Natural killer cell (primary cell): ENCODE measurements at regions not wholly inside any gene's neighbourhood (a gene's known extent, or its start where the extent isn't known, plus 50 kb on each side); places are given as distances from the start of the nearest gene placed in this dataset.

Experiments
- ATAC-seq, 3 donors: fragments of 150-1000 bp in 2 of 3; fragments of 200-7000 bp in 1 of 3; cut with Tn5 transposase; 1 replicate in 1 of 3; 2 replicates in 2 of 3; pipeline ENCODE4 v1.10.0; 2021; ENCODE audit warnings: mild to moderate bottlenecking in 2 of 3, moderate library complexity in 2 of 3
- DNase-seq, 2 donors: peaks; one replicate each; pipeline versions ENCODE4 v3.0.0 to v3.0.0-alpha.2; 2013 to 2021; ENCODE audit warnings: mixed read lengths in 1 of 2
- H3K27ac ChIP-seq: one replicate; pipeline ENCODE4 v1.5.1; 2013; ENCODE audit warnings: mild to moderate bottlenecking, low read length
- H3K27me3 ChIP-seq: one replicate; pipeline ENCODE4 v1.6.1; 2013; ENCODE audit warnings: low read length; ENCODE audit not compliant: control insufficient read depth, insufficient read depth
- H3K36me3 ChIP-seq: one replicate; pipeline ENCODE4 v1.6.1; 2013; ENCODE audit warnings: low read length; ENCODE audit not compliant: control insufficient read depth, insufficient read depth
- H3K4me1 ChIP-seq: one replicate; pipeline ENCODE4 v1.6.1; 2013; ENCODE audit warnings: low read length; ENCODE audit not compliant: control insufficient read depth, insufficient read depth
- H3K4me3 ChIP-seq: one replicate; pipeline ENCODE4 v1.5.1; 2013; ENCODE audit warnings: low read length
- H3K9me3 ChIP-seq: one replicate; pipeline ENCODE4 v1.6.1; 2013; ENCODE audit warnings: low read length; ENCODE audit not compliant: control insufficient read depth, insufficient read depth
- H3K27ac Mint-ChIP-seq, 2 donors: one replicate each; pipeline ENCODE4 v1.8.0; 2022; ENCODE audit warnings: mild to moderate bottlenecking in 2 of 2, mixed read lengths in 2 of 2, moderate library complexity in 1 of 2
- H3K27me3 Mint-ChIP-seq, 2 donors: one replicate each; pipeline ENCODE4 v1.8.0; 2022; ENCODE audit warnings: low read depth in 2 of 2, mixed read lengths in 2 of 2
- H3K36me3 Mint-ChIP-seq: one replicate; pipeline ENCODE4 v1.8.0; 2022; ENCODE audit warnings: mixed read lengths
- H3K4me1 Mint-ChIP-seq, 2 donors: one replicate each; pipeline ENCODE4 v1.8.0; 2022; ENCODE audit warnings: mixed read lengths in 2 of 2
- H3K4me3 Mint-ChIP-seq: one replicate; pipeline ENCODE4 v1.8.0; 2022; ENCODE audit warnings: mild to moderate bottlenecking, moderate library complexity, mixed read lengths
- H3K9me3 Mint-ChIP-seq, 2 donors: one replicate each; pipeline ENCODE4 v1.8.0; 2022; ENCODE audit warnings: mixed read lengths in 2 of 2
- CTCF ChIP-seq: fragments of 200-600 bp; IDR thresholded peaks from one replicate; pipeline ENCODE4 v1.8.0; 2022; ENCODE audit warnings: antibody characterized with exemption
- WGBS: methylation state at CpG from one replicate; pipeline ENCODE4 v1.1.7; 2013; ENCODE audit warnings: missing lambda C conversion rate; ENCODE audit not compliant: insufficient coverage; 5-methylcytosine and 5-hydroxymethylcytosine counted together
- intact Hi-C: fragments of 100-400 bp; cut with micrococcal nuclease; formaldehyde crosslinking; loops from one replicate; pipeline ENCODE4 v1.14.2; 2022

- Mint-ChIP-seq H3K4me3 (no peak overlapping the region), H3K36me3 (no peaks in the 10 kb centered on the region), H3K9me3 (no peaks in the 10 kb centered on the region), H3K27ac (no peak overlapping the region), H3K27me3 (peaks cover 25 to 34% of the 10 kb centered on the region in 2 donors), H3K4me1 (peaks cover 9 to 10% of the 10 kb centered on the region in 2 donors)
- WGBS = no CpG with 5 or more reads among the region's 3 CpGs
- intact Hi-C loops = no loop called here
- Histone ChIP-seq H3K4me1 (no peaks in the 10 kb centered on the region), H3K27ac (no peak overlapping the region), H3K4me3 (no peak overlapping the region), H3K36me3 (no peaks in the 10 kb centered on the region), H3K27me3 (peaks cover 6% of the 10 kb centered on the region), H3K9me3 (no peaks in the 10 kb centered on the region)
- TF ChIP-seq CTCF = no peak
- ATAC-seq = no peak
- DNase-seq = no peak
These were observed 194.8 kb upstream of the DCN start for GRCh38 chr12:91377436-91377835.

- no peak for DNase-seq
These were observed 190.5 kb upstream of the DCN start for GRCh38 chr12:91373086-91373485.

DNA sequence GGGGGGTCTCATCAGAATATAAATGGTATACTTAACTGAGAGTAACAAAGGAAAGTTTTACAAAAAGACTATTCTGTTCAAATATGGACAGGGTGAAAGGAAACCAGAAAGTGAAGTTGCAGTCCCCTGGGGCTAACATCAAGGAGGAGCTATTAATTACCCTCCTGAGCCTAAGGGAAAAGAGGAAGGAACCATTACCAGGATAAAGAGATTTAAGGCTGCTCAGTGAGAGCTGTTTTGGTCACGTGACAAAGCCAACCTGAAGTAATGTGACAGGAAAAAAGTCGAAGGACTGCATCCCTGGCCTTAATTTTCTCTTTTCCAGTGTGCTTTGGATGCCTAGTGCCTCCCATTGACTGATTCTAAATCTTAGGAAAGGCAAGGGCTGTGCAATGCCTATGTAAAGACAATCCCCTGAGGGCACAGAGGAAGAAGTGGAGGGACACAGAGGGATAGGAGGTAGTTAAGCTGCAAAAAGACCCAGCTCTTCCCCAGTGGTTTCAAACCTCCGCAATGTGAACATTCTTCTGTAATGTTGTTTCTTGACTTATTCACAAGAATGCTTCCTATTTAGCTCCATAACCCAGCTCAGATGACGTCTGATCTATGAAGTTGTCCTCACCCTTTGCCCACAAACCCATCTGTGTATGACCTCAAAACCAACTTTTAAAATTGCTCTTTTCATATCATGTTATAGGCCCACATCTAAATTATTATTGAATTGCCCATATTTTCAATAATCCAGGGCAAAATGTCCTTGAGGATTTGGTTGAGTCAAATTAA, 187.7 kb upstream of the DCN start:
- Histone ChIP-seq H3K36me3 (no peaks in the 10 kb centered on the region), H3K27me3 (no peaks in the 10 kb centered on the region), H3K27ac (no peak overlapping the region), H3K9me3 (no peaks in the 10 kb centered on the region), H3K4me1 (peaks cover 4% of the 10 kb centered on the region), H3K4me3 (no peak overlapping the region)
- H3K9me3 Mint-ChIP-seq = no peaks in the 10 kb centered on the region
- peaks cover 16 to 19% of the 10 kb centered on the region in 2 donors for H3K4me1 Mint-ChIP-seq
- H3K36me3 Mint-ChIP-seq = no peaks in the 10 kb centered on the region
- H3K27ac Mint-ChIP-seq = no peak overlapping the region
- peak; percentile 67 to 92 (median 88) for ATAC-seq
- DNase-seq = peak in 1 of 2 donors; percentile 10
- no peak overlapping the region for H3K4me3 Mint-ChIP-seq
- intact Hi-C loops = no loop called here
- peaks cover 14 to 29% of the 10 kb centered on the region in 2 donors for H3K27me3 Mint-ChIP-seq
- WGBS = 21% methylated on average over 4 of the region's 4 CpGs
- TF ChIP-seq CTCF = no peak

More at GRCh38 chr12:91373086-91373485, 190.5 kb upstream of the DCN start:
- Histone ChIP-seq H3K27me3 (no peaks in the 10 kb centered on the region), H3K9me3 (no peaks in the 10 kb centered on the region), H3K4me1 (peaks cover 4% of the 10 kb centered on the region), H3K4me3 (no peak overlapping the region), H3K36me3 (no peaks in the 10 kb centered on the region), H3K27ac (no peak overlapping the region)
- H3K36me3 Mint-ChIP-seq = no peaks in the 10 kb centered on the region
- 90% methylated on average over 2 of the region's 2 CpGs for WGBS
- H3K27ac Mint-ChIP-seq = no peak overlapping the region
- no peak for TF ChIP-seq CTCF
- no peak for ATAC-seq
- no peaks in the 10 kb centered on the region for H3K9me3 Mint-ChIP-seq
- no peak overlapping the region for H3K4me3 Mint-ChIP-seq
- H3K4me1 Mint-ChIP-seq = peaks cover 16 to 19% of the 10 kb centered on the region in 2 donors
- peaks cover 15 to 18% of the 10 kb centered on the region in 2 donors for H3K27me3 Mint-ChIP-seq
- intact Hi-C loops = no loop called here

- peaks cover 13 to 29% of the 10 kb centered on the region in 2 donors for H3K27me3 Mint-ChIP-seq
- no peak for ATAC-seq
These were observed 186.0 kb upstream of the DCN start for GRCh38 chr12:91368613-91369012.

More at GRCh38 chr12:91368613-91369012, 186.0 kb upstream of the DCN start:
- DNase-seq = no peak
- H3K27me3 ChIP-seq = no peaks in the 10 kb centered on the region
- H3K36me3 ChIP-seq = no peaks in the 10 kb centered on the region
- no peak overlapping the region for H3K4me3 ChIP-seq
- H3K27ac ChIP-seq = no peak overlapping the region
- Mint-ChIP-seq H3K27ac (no peak overlapping the region), H3K9me3 (no peaks in the 10 kb centered on the region), H3K36me3 (no peaks in the 10 kb centered on the region), H3K4me3 (no peak overlapping the region), H3K4me1 (peaks cover 16 to 19% of the 10 kb centered on the region in 2 donors)
- no peak for TF ChIP-seq CTCF
- peaks cover 4% of the 10 kb centered on the region for H3K4me1 ChIP-seq
- WGBS = 88% methylated on average over 4 of the region's 4 CpGs
- H3K9me3 ChIP-seq = no peaks in the 10 kb centered on the region
- intact Hi-C loops = no loop called here
